NT2/D1 (cell line): ENCODE measurements at regions not wholly inside any gene's neighbourhood (a gene's known extent, or its start where the extent isn't known, plus 50 kb on each side); places are given as distances from the start of the nearest gene placed in this dataset.

ENCODE experiments used
- SUZ12 ChIP-seq: IDR thresholded peaks from 2 replicates; pipeline ENCODE4 v1.6.1; 2011; ENCODE audit not compliant: insufficient read length, insufficient read depth; ENCODE audit errors: extremely low read depth
- YY1 ChIP-seq: IDR thresholded peaks from 2 replicates; pipeline ENCODE4 v1.6.1; 2011; ENCODE audit not compliant: insufficient read length, insufficient read depth

DNA sequence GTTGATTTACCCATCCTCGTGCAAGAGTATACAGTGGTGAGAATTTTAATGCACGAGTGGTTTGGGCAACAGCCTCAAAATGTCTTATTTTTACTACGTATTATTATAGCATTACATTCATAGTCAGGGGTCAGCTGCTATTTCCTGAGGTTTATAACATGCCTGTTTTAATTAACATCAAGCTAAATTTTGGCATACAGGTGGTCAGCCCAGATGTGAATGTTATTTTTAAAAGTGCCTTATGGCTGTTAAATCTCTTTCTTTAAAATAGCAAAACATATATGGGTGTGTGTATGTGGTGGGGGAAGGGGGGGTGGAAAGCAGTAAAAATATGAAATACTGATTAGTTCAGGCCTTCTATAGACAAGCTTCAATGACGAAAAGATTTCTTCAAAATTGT is 424.5 kb upstream of the CLINT1 start:
- TF ChIP-seq SUZ12, result no peak
- TF ChIP-seq YY1, result no peak
